Mammary epithelial cell (primary cell): ENCODE measurements at regions not wholly inside any gene's neighbourhood (a gene's known extent, or its start where the extent isn't known, plus 50 kb on each side); places are given as distances from the start of the nearest gene placed in this dataset.

Source experiments
- CTCF ChIP-seq, 2 donors: IDR thresholded peaks in 1 of 2; conservative IDR thresholded peaks in 1 of 2; 2 replicates each; pipeline ENCODE4 v1.5.1; 2011 to 2012; ENCODE audit warnings: inconsistent platforms in 2 of 2, low read length in 2 of 2, mild to moderate bottlenecking in 2 of 2, control low read depth in 1 of 2, low read depth in 1 of 2; ENCODE audit not compliant: insufficient read depth in 1 of 2; ENCODE audit errors: extremely low read depth in 1 of 2
- EZH2 ChIP-seq: IDR thresholded peaks from 2 replicates; pipeline ENCODE4 v1.6.1; 2012; ENCODE audit warnings: low read length, inconsistent platforms, borderline replicate concordance

GRCh38 chr5:113807427-113807991 is 294.0 kb downstream of the YTHDC2 start:
- no peak for TF ChIP-seq CTCF (conservative IDR thresholded peaks at IDR 0.05 in 1 of 2, IDR thresholded peaks at IDR 0.05 in 1 of 2; ENCODE audit: extremely low read depth in 1 of 2, insufficient read depth in 1 of 2, low read depth in 1 of 2, low read length in 2 of 2)
- no peak for TF ChIP-seq EZH2
